Caki2 (cell line): ENCODE measurements at regions not wholly inside any gene's neighbourhood (a gene's known extent, or its start where the extent isn't known, plus 50 kb on each side); places are given as distances from the start of the nearest gene placed in this dataset.

Experiments used
- DNase-seq: peaks from one replicate; pipeline ENCODE4 v3.0.0-alpha.2; 2015; ENCODE audit warnings: low read depth
- in situ Hi-C: cut with HindIII; loops from 2 replicates; pipeline ENCODE4 v1.10.0; 2016; ENCODE audit warnings: low sequenced_read_pairs, low pct_unique_long_range_greater_than_20kb, mixed read lengths

GRCh38 chr2:16855183-16855582, 189.5 kb upstream of the CYRIA start:
- in situ Hi-C loops = no loop called here
- no peak for DNase-seq

- no peak for DNase-seq
- in situ Hi-C loops = no loop called here
Observed at GRCh38 chr2:16853088-16853487, 187.5 kb upstream of the CYRIA start.

DNA sequence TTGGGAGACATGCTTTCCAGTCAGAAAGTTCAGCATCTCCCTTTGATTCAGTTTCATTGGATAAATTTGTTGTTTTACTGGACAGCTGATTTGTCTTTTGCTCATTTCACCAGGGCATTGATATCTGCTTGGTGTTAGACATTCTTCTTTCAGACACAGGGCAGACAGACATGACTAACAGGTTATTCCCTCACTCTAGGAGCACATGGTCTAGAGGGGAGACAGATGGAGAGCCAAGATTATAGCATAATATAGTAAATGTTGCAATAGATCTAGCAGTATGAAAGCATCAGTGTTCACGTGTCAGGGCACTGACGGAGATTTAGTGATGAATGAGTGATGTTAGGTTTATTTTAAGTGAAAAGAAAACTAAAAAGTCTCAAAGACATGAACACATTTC, 187.0 kb upstream of the CYRIA start:
- in situ Hi-C loops = no loop called here
- DNase-seq = no peak

- no peak for DNase-seq
- in situ Hi-C loops = no loop called here
Observed at GRCh38 chr2:16851126-16851525, 185.5 kb upstream of the CYRIA start.

GRCh38 chr2:16840496-16841172, 175.0 kb upstream of the CYRIA start:
- in situ Hi-C loops = no loop called here
- DNase-seq = no peak

DNA sequence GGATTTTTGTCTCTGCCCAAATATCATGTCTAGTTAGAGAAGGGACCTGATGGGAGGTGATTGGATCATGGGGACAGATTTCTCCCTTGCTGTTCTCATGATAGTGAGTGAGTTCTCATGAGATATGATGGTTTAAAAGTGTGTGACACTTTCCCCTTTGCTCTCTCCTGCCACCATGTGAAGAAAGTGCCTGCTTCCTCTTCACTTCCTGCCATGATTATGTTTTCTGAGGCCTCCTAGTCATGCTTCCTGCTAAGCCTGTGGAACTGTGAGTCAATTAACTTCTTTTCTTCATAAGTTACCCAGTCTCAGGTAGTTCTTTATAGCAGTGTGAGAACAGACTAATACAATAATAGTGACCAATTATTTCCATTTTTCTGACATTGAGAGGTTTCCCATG, 167.3 kb upstream of the CYRIA start:
- no peak for DNase-seq
- in situ Hi-C loops = no loop called here

DNA sequence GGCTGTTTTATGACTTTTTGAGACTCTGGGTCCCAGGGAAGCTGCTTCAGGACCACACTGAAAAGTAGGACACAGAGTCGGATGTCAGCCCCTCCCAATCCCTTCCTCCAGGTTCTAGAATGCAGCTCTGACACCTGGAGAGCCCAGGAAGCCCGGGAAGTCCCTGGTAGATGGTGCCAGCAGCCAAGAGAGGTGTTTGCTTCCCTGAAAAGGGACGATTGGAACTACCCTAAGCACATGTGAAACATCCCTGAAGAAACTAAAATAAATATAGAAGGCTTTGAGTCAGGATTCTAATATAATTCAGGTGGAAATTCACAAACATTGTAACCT, 163.2 kb upstream of the CYRIA start:
- no peak for DNase-seq
- in situ Hi-C loops = no loop called here

DNA sequence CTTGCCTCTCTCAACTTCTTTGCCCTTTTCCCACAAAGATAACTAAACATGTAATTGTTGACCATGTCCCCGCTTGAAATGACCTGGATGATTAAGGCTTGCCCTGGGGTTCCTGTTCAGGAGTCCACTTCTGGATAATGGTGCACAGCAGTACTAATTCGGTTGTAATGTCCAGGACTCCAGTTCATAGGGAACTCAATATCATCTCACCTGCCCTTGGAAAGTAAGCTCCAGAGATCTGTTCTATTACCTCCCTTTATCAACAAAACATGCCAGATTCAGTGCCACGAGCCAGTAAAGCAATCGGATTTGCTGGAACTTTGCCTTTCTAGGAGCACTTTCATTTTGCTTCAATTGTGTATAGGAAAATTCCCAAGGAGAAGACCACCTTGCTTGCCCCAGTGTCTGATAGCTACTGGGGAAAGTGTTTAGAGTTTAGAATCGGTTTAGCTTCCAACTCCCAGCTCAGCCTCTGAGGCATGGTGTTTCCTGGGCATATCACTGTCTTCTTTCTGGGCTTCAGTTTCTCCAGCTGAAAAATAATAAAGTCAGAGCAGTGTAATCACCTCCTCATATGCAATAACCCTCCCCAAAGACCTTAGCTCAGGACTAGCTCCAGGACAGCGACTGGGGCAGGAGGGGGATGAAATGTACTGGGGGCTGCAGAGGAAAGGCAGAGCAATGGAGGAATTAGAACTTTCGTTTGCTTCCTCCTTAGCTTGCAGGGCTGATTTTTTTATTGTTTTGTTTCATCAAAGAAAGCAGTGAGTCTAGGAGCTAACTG, 162.6 kb upstream of the CYRIA start:
- in situ Hi-C loops = no loop called here
- DNase-seq = no peak

- DNase-seq = no peak
- in situ Hi-C loops = no loop called here
Observed at GRCh38 chr2:16824472-16824871, 158.8 kb upstream of the CYRIA start.

GRCh38 chr2:16821692-16822091, 156.1 kb upstream of the CYRIA start:
- peak; percentile 77 for DNase-seq
- in situ Hi-C loops = no loop called here

- in situ Hi-C loops = no loop called here
- DNase-seq = no peak
Observed at GRCh38 chr2:16818203-16818556, 152.5 kb upstream of the CYRIA start.

DNA sequence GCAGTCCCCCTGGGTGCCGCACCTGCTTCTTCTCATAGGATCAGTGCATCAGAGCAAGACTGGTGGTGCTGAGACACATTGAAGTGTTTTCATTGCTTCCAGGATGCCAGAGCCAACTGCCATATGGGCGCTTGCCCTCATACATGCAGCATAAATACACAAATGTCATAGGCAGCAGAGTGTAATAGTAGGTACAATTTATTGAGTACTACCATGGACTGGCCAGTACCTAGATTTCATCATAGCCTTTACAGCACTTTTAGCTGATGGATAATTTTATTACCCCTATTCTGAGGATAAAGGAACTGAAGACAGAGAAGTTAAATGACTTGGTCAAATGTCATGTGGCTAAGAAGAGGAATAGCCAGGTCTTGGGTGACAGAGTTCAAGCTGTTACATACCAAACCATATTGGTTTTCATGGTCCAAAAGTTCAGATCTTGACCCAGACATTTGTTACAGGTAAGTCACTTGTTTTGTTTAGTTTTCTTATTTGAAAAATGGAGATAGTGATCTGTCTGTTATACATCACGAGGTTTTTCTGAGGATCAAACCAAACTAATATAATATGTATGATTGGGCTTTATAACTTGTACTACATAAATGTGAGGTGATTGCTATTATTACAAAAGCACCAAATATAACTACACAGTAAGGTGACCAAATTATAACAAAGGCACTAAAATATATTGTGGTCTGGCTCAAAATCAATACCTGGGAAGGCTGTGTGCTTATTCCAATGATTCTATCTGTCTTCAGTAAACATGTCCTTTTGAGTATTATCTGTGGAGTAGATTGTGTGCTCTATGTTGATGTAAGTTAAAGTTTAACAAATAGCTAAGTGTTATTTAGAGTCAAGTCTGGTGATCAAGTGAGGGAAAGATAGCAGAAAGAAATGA, 151.9 kb upstream of the CYRIA start:
- peak; percentile 7 for DNase-seq
- in situ Hi-C loops = no loop called here

GRCh38 chr2:16816522-16816921, 150.9 kb upstream of the CYRIA start:
- DNase-seq = no peak
- in situ Hi-C loops = no loop called here

- no peak for DNase-seq
- in situ Hi-C loops = no loop called here
Observed at GRCh38 chr2:16816016-16816415, 150.4 kb upstream of the CYRIA start.

DNA sequence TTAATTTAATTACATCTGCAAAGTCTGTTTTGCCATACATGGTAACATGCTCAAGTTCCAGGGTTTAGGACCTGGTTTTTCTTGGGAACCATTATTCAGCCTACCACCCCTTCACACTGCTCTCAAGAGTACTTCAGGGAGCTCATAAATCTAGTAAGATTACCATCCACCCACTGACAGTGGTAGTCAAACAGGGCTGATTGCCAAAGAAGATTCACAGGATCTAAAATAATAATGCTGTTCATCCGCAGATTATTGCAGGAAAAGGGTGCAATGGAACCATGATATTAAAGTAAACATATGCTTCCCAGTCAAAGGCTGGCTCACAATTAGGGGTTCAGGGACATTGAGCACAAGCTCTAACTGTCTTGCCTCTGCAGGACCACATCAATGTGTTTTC, 148.0 kb upstream of the CYRIA start:
- in situ Hi-C loops = no loop called here

GRCh38 chr2:16798472-16798871, 132.8 kb upstream of the CYRIA start:
- DNase-seq = no peak
- in situ Hi-C loops = no loop called here

More for the DNA sequence above, 148.0 kb upstream of the CYRIA start:
- DNase-seq = no peak

GRCh38 chr2:16791496-16791895, 125.9 kb upstream of the CYRIA start:
- in situ Hi-C loops = no loop called here
- peak; percentile 6 for DNase-seq

DNA sequence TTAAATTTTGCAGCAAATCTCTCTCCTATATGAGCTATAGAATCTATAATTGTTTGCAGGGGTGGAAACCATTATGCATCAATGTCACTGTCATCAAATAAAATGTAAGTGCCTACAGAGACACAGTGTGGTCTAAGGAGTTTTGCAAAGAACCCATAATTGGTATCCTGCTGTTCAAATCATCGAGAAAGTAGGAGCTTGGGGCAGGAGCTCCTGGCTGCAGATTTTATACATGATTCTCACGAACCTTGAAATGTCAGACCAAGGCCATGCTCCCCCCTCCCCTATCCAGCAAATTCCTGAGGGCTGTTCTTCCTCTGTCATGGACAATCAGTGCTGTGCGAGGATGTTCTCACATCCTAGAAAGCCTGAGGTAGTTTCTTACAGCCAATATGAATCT, 119.5 kb upstream of the CYRIA start:
- DNase-seq = no peak
- in situ Hi-C loops = no loop called here

- in situ Hi-C loops = no loop called here
- DNase-seq = no peak
Observed at GRCh38 chr2:16784652-16785051, 119.0 kb upstream of the CYRIA start.
